Activated CD4-positive, alpha-beta T cell treated with anti-CD3 and anti-CD28 coated beads, Interleukin-2, Interleukin-6, amounts not matched to agents 100 ng/mL and 50 ng/mL, durations not matched to agents 16 hours and 8 hours (primary cell): ENCODE measurements at regions not wholly inside any gene's neighbourhood (a gene's known extent, or its start where the extent isn't known, plus 50 kb on each side); places are given as distances from the start of the nearest gene placed in this dataset.
A peak's percentile ranks its signal among the peaks of the same experiment; 100 is the strongest.

ENCODE experiments used
- DNase-seq: peaks from one replicate; pipeline ENCODE4 v3.0.0-alpha.2; 2020

DNA sequence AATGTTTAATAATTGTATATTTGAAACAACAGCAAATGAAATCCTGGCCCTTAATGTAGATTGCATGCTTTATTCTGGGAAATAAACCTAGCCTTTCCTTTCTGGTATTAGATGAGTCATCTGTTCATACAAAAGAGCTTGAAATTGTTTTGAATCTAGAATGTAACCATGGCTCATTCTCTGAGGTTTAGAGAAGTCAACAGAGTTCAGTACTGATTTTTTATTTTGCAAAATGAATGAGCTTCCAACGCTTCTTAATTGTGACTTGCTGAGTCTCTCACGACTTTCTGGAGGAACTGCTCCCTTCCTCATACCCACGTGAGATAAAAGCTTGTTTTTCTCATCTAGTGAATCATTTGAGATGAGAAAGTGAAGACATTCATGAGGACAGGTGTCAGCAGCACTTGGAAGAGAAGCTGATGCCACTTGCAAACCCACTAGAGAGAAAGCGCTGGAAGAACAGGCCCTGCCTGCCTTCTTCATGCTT is 509.6 kb downstream of the VRK1 start:
- peak; percentile 41 for DNase-seq

DNA sequence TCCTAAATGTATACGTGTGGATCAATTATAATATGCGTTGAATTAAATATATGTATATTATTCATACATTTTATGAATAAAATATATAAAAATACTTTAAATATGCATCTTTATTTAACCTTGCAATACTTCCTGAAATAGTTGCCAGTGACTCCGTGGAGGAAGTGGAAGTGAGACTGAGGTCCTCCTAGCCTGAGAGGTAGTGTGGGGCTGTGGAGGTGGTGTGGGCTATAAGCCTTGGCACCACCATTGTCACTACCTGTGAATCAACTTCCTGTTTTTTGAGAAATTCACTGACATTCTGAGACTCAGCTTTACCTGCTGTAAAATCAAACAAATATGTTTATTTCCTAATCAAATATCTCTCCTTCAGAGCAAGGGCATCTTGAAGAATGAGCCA is 514.2 kb downstream of the VRK1 start:
- DNase-seq = no peak

DNA sequence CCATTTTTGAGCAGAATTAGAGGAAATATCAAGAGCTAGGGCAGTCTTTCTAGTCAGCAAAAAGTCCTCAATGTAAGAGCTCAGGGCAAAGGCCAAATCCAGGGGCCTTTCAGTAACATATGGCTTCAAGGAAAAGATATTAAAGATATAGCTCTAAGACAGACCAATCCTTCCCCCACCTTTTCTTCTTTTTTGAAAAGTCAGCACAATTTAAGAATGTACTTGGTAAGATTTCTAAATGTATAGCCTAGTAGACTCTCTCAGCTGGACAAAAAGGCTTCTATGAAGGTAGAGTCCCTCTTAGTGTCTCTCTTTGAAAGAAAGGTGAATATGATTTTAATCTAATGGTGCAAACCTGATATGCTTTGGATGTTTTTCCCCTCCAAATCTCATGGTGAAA is 515.7 kb downstream of the VRK1 start:
- no peak for DNase-seq

DNA sequence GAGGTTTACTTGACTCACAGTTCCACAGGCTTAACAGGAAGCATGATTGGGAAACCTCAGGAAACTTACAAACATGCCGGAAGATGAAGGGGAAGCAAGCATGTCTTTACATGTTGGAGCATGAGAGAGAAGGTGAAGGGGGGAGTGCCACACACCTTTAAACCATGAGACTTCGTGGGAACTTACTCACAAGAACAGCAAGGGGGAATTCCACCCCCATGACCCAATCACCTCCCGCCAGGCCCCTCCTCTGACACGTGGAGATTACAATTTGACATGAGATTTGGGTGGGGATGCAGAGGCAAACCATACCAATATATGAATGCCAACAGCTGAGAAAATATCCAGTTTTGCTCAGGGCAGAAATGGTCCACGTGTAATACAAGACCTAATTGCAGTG is 518.6 kb downstream of the VRK1 start:
- no peak for DNase-seq

DNA sequence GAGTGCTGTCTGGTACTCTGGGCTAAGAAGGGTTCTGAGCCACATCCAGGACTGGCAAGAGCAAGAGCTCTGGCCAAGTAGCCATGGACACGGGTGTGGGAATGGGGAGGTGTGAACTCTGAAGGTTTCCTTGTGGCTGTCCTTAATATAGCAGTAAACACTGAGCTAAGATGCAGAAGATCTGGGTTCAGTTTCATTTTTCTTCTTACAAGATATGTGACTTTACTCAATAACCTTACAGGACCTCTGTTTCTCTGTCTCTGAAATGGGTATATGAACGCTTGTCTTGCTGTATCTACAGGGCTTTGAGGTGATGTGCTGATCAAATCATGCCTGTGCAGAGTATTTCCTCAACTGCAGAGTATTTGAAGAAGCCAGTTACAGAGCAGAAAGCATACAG is 521.2 kb downstream of the VRK1 start:
- DNase-seq = no peak

DNA sequence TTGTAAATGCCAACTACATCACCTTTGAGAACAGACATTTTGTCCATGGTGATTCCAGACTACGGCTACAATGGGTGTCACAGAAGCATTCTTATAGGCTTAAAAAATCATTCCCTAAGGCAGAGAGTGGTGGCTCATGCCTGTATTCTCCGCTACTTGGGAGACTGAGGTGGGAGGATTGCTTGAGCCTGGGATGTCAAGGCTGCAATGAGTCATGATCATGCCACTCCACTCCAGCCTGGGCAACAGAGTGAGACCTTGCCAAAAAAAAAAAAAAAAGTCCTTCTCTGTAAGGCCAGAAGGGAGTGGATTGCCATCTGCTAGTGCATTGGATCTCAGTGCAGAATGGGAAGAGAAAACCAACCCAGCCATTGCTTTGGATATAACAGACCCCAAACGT is 522.5 kb downstream of the VRK1 start:
- no peak for DNase-seq

DNA sequence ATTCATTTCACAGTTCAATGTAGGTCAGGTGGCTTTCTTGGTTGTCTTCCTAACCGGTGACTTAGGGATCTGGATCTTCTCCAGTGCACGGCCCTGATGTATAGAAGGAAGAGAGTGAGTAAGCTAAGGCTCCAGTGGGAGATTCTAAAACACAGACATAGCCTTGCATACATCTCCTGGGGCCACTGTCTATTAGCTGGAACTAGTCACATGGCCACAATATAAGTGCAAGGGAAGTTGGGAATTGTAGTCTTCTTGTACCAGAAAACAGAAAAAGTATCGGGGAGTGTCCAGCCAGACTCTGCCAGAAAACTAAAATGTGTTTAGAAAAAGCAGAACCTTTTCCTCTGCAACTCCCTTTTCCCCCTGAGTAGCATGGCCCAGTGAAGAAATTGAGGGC is 531.6 kb downstream of the VRK1 start:
- no peak for DNase-seq

DNA sequence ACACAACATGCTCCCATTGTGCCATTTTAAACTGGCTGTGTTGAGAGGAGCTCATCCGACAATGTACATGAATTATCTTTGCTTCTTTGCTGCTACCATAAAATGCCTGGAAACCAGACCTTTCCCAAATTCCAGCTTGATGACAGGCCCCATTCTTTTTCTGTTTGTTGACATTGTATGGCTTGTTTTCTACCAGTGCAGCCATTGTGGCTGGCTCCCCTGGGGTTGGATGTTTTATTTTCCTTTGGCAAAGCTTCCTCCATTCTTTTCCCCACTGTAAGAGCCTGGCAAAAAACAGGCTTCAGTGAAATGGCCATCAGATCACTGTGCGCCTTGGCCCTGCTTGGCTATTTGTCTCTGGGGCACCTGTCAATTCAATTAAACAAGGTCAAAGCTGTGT is 532.5 kb downstream of the VRK1 start:
- no peak for DNase-seq

DNA sequence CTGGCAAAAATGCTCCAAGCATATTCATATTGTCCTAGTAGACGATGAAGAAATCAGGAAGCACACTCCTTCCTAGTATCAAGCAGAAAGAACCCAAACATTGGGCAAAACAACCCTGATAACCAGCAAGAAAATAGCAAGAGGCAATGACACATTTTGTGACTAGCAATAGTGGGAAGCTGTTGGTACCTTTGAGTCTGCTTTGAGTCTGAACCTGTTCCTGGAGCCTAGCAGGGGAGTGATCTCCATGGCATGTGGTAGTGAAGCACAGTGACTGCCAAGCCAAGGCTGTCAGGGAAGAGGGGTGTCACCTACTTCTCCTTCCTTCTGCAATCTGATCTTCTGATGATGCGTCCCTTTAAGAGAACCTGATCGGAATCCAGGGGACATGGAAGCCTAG is 533.9 kb downstream of the VRK1 start:
- DNase-seq = no peak

DNA sequence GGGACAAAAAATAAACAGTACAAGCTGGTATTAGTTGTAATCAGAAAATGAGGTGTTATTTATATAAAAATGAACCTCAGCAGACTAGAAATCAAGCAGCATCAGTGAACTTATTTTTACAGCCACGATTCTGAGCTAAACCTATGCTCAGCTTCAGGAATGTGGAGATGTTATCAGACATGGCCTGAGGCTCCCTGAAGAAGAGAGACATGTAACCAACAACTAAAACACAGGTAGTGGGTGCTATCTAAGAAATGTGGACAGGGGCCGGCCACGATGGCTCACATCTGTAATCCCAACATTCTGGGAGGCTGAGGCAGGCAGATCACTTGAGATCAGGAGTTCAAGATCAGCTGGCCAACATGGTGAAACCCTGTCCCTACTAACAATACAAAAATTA is 534.3 kb downstream of the VRK1 start:
- no peak for DNase-seq

DNA sequence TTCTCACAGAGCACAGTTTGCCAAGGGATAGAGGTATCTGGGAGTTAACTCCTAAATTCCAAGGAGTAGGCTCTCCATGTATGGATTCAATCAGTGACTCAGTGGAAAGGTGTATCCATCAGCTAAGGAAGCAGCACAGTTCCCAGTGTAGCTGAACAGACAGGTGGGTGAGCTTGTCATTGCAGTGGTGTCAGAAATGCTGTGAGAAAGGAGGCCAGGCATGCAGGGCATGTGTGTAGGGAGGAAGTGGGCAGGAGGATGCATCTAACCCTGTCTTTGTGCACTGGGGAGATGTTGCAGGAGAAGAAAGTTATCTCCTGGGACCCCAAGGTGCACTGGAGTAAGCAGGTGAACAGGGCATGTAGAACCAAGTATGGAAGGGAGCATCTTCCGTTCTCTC is 539.0 kb downstream of the VRK1 start:
- DNase-seq = no peak

DNA sequence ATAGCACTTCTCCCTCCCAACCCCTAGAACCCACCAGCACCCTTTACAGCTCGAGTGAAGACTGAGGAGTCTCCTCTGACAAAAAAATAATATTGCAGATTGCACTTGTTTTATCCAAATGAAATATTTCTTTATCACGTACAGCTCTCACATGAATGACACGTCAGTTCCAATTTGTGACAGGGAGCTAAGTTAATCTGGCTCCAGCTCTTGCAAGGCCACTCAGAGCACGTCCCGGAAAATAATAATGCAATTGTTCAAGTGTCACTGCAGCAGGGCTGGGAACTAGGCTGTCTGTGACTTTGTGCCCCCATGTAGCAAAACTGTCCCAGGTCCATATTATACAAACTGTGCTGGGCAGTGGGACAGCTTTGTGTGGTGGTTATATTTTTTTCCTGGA is 539.6 kb downstream of the VRK1 start:
- no peak for DNase-seq

DNA sequence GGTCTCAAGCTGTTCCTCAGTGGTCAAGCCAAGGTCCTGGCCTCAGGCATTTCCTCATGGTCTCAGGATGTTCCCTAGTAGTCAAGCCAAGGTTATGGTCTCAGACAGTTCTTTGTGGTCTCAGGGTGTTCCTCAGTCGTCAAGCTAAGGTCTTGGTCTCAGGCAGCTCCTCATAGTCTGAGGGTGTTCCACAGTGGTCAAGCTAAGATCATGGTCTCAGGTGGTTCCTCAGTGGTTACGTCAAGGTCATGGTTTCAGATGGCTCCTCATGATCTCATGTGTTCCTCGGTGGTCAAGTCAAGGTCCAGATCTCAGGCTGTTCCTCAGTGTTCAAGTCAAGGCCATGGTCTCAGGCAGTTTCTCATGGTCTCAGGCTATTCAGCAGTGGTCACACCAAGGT is 540.1 kb downstream of the VRK1 start:
- no peak for DNase-seq

DNA sequence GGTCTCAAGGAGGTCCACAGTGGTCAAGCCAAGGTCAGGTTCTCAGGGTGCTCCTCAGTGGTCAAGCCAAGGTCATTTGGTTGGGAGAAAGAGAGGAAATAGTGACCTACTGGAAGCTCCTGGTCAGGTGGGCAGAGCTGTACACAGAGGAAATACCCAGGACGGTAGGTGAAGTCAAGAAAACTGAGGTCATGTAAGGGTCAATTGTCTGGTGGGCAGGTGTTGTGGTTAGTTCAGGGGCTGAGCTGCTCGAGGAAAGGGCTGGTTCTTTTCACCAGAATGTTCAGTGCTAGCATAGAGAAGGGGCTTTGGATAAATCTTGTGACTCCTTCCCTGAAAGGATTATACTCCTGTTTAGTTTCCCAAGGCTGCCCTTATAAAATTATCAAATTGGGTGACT is 540.5 kb downstream of the VRK1 start:
- DNase-seq = no peak

DNA sequence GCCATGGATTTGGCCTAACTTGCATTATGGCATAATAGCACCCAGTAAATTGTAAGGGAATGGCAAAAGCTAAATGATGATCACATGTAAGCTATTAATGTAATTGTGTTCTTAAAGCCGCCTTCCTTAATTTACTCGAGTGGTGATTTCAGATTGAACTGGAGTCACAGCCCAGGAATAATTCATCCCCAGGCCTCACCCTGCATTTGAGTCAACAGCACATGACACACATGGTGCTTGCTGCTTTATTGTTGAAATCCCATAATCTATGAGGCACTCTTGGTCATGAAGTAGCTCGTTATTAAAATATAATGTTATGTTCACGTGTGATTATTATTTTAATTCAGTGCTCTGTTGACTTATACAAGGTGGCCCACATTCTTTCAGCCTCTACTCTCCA is 547.5 kb downstream of the VRK1 start:
- DNase-seq = no peak

DNA sequence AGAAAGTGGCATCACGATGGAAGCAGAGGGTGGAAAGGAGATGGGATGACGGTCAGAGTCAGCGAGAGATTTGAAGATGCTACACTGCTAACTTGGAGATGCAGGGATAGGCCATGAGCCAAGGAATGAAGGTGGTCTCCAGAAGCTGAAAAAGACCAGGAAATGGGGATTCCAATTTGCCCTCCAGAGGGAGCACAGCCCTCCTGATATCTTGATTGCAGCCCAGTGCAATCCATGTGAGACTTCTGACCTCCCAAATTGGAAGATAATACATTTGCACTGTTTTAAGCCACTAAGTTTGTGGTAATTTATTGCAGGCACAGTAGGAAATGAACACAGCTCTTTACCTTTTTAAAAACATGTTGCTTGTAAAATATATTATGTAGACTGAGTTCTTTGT is 549.5 kb downstream of the VRK1 start:
- DNase-seq = no peak

DNA sequence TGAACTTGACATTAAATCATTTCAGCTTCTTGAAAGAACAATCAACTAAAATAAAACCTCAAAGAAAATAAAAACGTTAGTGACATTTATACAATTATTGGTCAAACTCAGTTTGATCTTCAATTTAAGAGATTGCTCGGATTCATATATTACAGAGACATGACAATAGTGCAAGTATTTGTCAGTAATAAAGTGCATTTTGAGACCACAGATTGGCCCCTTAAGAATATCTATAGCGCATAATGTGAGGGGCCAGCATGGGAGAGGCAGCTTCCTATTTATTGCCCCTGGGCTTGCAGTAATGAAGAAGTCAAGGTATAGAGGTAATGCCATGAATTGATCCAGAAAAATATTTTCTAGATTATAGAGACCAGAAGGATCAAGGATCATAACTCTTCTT is 552.3 kb downstream of the VRK1 start:
- no peak for DNase-seq

DNA sequence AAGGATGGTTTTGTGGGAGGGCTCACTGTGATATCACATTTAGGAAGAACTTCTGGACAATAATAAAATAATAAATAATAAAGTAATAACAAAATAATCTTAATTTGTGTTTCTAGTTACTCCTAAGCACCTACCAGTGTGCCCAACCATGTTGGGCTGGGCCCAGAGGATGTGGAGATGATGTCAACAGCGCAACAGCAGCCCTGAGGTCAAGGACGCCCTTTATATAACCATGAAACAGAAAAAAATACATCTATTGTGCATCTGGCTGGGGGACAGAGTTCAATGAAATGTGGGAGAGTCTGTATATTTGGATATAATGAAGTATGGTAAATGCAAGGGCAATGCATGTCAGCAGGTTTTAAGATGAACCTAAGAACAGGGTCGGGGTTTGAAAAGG is 552.8 kb downstream of the VRK1 start:
- no peak for DNase-seq

DNA sequence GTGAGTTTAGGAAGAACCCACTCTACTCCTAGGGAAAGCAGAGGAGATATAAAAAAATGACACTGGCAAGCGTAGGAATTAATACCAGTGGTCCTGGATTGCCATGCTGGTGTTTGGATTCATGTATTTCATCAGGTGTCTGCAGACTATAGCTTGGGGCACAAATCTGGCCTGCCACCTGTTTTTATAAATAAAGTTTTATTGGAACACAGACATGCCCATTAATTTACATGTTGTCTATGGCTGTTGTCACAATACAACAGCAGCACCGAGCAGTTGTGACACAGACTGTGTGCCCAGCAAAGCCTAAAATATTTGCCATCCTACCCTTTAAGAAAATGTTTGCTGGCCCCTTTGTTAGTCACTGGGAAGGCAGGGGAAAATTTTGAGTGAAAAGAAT is 553.2 kb downstream of the VRK1 start:
- DNase-seq = no peak

DNA sequence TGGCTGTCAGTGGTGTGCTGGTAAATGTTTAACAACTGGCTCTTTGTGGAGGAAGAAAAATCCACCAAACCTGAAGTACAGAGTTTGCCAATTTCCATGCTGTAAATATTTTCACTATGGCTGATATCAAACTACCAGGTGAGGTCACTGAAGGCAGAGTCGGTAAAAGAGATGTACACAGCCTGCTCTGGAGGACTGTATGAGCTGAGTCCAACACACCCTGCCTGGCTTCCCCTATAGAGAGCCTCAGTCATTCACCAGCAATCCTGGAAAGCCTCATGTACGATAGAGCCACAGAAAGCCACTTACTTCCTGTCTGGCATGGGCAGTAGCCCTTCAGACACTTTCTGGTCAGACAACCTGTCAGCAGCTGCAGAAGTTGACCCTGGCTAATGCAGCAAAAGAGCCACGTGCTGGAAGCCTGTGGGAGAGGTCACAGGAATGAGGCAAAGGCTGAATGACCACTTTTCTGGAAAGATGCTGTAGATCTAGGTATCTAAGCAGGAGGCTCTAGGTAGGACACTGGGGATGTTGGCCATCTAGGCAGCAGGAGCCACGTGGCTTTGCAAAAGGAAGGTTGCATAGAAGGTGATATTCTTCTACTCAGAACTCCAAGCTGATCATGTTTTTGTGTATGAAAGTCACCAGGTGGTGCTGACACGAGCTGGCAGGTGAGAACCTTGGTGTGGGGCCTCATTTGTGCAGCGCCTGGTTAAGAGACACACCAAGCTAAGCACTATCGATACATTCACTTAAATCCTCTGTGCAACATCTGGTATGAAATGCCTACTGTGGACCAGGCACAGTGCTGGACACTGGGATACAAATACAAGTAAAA is 553.9 kb downstream of the VRK1 start:
- no peak for DNase-seq

DNA sequence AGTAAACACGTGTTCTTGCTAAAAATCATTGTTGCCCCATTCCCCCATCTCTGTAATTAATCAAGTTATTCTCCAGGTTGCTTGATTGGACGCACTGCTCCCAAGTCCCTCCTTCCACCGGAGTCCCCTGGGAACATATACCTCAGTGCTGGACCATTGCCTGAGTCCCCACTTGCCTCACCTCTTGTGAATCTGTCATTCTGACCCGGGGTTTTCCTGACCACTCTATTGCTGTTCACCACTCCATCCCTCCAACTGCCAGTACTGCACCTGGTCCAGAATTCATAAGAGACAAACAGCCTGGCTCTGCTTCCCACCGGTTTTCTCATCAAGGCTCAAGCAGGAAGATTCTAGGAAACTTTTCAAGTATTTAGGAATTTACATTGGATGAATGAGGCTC is 555.9 kb downstream of the VRK1 start:
- DNase-seq = no peak

DNA sequence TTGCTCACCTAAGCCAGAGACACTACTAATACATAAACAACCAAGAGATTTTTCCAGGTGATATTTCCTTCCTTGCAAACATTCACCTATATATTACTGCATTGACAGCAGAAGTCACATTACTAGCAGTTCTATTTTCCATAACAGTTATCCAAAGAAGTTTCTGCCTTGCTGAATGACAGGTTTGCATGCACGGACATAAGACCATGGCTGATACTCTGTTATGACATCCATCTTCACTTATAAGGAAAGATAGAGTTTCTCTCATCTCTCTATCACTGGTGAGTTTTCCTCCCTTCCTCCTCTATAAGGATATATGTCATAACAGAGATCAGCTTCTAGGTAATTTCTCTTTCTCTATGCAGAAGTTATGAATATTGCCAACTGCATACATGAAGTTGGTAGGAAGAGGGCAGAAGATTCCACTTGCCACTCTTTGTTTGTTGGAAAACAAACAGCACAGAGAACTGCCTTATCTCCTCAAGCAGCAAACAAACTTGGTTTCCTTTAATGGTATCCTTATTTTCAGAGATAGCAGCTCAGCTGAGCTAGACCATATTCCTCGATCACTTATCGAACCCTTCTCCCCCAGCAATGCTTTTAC is 557.0 kb downstream of the VRK1 start:
- DNase-seq = no peak

DNA sequence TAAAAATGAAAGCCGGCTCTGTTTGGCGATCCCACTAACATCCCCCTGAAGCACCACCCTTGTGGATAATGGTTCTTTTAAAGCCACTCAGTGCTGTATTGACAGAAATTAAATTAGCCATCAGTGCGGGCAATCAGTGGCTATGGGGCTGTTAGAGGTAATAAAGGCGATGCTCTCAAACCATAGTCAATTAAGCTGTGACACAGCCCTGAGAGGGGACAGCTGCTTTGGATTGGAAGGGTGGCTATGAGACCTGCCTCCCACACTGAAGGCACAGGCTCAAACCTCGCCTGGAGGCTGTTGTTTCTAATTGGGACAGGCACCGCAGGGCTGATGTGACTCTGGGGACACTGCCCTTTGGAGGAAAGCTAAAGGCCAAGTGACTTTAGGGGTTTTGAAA is 562.2 kb downstream of the VRK1 start:
- DNase-seq = no peak

DNA sequence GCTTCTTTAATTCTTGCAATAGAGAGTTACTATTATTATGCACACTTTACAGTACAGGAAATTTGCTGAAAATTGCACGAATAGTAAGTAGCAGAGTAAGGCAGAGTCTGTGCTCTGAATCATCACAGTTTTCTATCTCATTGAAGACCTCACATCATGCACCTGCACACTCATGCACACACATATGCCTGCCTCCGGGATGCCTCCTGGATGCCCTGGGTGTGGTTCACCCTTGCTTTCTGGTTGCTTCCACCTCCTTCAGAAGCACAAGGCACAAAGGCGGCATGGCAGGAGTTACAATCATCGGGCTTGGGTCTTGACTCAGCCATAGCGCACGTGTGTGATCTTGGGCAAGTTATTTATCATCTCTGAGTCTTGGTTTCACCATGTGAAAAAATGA is 564.0 kb downstream of the VRK1 start:
- no peak for DNase-seq

DNA sequence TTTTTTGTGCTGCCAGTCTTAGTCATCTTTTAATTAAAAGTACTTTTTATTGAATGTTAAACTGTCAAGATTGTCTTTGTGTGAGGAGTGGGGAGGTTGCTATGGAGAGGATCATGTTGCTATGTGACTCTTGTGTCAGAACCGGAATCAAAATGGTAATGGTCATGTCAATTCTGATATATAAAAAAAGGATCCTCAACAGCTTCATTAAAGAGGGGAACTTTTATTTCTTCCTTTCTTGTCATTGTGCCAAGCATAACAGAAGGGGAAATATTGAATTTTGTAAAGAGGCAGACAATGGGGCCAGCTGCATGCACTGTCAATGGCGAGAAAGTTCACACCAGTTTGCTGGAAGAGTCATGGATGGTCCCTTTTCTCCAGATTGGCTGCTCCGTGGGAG is 564.8 kb downstream of the VRK1 start:
- no peak for DNase-seq
